ENCODE measurements at regions not wholly inside any gene's neighbourhood (a gene's known extent, or its start where the extent isn't known, plus 50 kb on each side); places are given as distances from the start of the nearest gene placed in this dataset.

DNA sequence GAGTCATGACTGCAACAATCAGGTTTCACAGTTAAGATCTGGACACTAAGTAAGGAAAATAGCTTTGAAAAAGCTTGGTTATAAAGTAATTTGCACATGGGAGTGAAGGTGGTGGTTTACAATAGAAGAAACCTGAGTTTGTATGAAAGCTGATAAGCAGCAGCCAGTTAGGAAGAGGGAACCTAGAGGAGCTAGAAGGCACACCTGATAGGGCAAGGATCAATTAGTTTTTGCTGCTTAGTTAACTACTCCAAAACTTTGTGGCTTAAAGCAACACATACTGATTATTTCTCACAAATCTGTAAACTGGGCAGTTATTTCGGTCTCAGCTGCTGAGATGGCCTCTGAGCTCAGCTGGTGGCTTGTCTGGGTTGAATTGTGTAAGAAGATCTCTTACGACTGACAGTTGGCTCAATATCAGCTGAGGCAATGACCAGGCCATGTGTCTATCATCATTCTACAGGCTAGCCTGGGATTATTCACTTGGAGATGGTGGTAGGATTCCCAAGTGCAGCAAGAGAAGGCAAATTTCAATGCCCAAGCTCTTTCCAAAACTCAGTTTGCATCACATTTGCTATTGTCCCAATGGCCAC, 255.0 kb upstream of the PITX2 start:
- TF ChIP-seq ZNF274 (IDR thresholded peaks at IDR 0.05; ENCODE audit: low read depth, low read length), result no peak
- TF ChIP-seq YY1 (IDR thresholded peaks at IDR 0.05; ENCODE audit: insufficient read depth, insufficient read length), result no peak
- no peak for TF ChIP-seq SUZ12 (IDR thresholded peaks at IDR 0.05; ENCODE audit: extremely low read depth, insufficient read depth, insufficient read length)

Measured in NT2/D1 (cell line).